ENCODE measurements at regions not wholly inside any gene's neighbourhood (a gene's known extent, or its start where the extent isn't known, plus 50 kb on each side); places are given as distances from the start of the nearest gene placed in this dataset.

DNA sequence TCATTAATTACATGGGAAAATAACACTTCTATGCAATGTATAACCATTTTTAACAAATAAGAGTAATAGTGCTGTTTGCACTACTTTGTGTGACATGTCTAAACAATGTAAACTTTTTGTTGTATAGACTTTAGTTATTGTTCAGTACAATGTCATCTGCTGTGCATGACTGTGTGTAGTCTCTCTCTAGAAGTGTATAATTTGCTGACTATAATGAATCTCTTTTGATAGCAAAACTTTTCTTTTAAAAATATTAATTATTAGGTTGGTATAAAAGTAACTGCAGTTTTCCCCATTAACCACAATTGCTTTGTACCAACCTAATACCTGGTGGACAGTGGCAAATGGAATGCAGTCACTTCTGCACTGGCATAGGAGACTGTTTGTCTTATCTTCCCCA, 124.2 kb upstream of the SGK1 start:
- no peak for DNase-seq
- no peaks in the 10 kb centered on the region for H3K27me3 ChIP-seq
- H3K4me1 ChIP-seq: no peaks in the 10 kb centered on the region
- TF ChIP-seq, protein P1, sequence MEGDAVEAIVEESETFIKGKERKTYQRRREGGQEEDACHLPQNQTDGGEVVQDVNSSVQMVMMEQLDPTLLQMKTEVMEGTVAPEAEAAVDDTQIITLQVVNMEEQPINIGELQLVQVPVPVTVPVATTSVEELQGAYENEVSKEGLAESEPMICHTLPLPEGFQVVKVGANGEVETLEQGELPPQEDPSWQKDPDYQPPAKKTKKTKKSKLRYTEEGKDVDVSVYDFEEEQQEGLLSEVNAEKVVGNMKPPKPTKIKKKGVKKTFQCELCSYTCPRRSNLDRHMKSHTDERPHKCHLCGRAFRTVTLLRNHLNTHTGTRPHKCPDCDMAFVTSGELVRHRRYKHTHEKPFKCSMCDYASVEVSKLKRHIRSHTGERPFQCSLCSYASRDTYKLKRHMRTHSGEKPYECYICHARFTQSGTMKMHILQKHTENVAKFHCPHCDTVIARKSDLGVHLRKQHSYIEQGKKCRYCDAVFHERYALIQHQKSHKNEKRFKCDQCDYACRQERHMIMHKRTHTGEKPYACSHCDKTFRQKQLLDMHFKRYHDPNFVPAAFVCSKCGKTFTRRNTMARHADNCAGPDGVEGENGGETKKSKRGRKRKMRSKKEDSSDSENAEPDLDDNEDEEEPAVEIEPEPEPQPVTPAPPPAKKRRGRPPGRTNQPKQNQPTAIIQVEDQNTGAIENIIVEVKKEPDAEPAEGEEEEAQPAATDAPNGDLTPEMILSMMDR (IDR thresholded peaks at IDR 0.05): no peak
- TF ChIP-seq POLR2A (IDR thresholded peaks at IDR 0.05): no peak
- H3K36me3 ChIP-seq: no peaks in the 10 kb centered on the region
- intact Hi-C loops (cut with DNase I; ENCODE audit: low total_unique reads): no loop called here
- no peak overlapping the region for H3K4me3 ChIP-seq
- no peaks in the 10 kb centered on the region for H3K9me3 ChIP-seq
- H3K27ac ChIP-seq: no peak overlapping the region

DNA sequence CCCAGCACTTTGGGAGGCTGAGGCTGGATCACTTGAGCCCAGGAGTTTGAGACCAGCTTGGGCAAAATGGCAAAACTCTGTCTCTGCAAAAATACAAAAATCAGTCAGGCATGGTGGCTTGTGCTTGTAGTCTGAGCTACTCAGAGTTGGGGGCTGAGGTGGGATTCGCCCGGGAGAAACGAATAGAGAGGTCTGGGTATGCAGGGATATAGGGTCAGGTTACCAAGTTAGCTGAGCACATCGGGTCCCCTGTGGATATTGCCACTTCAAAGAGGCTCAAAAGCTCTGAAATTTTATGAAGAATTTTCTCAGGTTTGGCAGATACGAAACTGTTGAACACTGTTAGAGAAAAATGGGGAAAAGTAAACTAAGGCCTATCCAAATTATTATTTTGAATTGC, 120.9 kb upstream of the SGK1 start:
- Histone ChIP-seq H3K27me3 (no peaks in the 10 kb centered on the region), H3K36me3 (no peaks in the 10 kb centered on the region), H3K27ac (no peak overlapping the region), H3K9me3 (no peaks in the 10 kb centered on the region), H3K4me1 (no peaks in the 10 kb centered on the region), H3K4me3 (no peak overlapping the region)
- TF ChIP-seq, protein P1 (IDR thresholded peaks at IDR 0.05): no peak
- no peak for TF ChIP-seq POLR2A (IDR thresholded peaks at IDR 0.05)
- DNase-seq: no peak
- intact Hi-C loops (cut with DNase I; ENCODE audit: low total_unique reads): no loop called here

DNA sequence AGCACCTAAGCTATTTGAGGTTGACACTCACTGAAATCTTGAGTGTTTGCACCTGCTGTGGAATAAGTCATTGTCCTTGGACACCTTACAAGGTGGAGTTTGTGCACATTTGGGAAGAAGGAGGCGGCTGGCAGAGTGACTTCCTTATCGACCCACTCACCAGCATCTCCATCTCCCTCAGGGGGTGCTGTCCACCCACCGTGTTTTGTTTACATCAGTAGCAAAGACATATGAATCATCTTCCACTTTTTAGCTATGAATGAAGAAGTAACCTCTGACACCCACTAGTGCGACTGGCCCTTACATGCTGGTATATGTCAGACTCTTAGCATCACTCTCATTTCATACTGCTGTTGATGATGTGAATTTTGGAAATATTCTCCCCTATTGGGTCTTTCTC, 119.5 kb upstream of the SGK1 start:
- H3K27ac ChIP-seq: no peak overlapping the region
- TF ChIP-seq, protein P1 (IDR thresholded peaks at IDR 0.05): no peak
- TF ChIP-seq POLR2A (IDR thresholded peaks at IDR 0.05): no peak
- no peak overlapping the region for H3K4me3 ChIP-seq
- H3K9me3 ChIP-seq: no peaks in the 10 kb centered on the region
- no peaks in the 10 kb centered on the region for H3K4me1 ChIP-seq
- no peaks in the 10 kb centered on the region for H3K36me3 ChIP-seq
- intact Hi-C loops (cut with DNase I; ENCODE audit: low total_unique reads): no loop called here
- H3K27me3 ChIP-seq: no peaks in the 10 kb centered on the region
- DNase-seq: no peak

DNA sequence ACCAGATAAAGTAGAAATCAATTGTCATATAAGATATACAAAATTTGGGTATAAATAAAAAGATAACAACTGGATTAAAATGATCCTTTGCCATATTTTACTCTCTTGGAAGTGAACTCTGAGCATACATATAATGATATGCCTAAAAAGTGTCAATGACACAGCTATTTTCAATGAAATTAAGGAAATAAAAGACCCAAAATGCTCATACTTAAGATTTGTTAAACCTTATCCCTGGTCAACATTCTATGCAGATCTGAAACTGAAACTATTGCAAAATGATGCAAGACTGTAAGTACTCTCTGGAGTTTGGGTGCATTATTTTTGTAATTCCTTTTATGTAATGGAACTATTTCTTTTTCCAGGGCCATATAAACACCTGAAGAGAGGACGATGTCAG, 119.0 kb upstream of the SGK1 start:
- no peaks in the 10 kb centered on the region for H3K4me1 ChIP-seq
- no peaks in the 10 kb centered on the region for H3K9me3 ChIP-seq
- H3K36me3 ChIP-seq: no peaks in the 10 kb centered on the region
- H3K27ac ChIP-seq: no peak overlapping the region
- H3K27me3 ChIP-seq: no peaks in the 10 kb centered on the region
- intact Hi-C loops (cut with DNase I; ENCODE audit: low total_unique reads): no loop called here
- no peak for DNase-seq
- no peak for TF ChIP-seq POLR2A (IDR thresholded peaks at IDR 0.05)
- TF ChIP-seq, protein P1 (IDR thresholded peaks at IDR 0.05): no peak
- H3K4me3 ChIP-seq: no peak overlapping the region

DNA sequence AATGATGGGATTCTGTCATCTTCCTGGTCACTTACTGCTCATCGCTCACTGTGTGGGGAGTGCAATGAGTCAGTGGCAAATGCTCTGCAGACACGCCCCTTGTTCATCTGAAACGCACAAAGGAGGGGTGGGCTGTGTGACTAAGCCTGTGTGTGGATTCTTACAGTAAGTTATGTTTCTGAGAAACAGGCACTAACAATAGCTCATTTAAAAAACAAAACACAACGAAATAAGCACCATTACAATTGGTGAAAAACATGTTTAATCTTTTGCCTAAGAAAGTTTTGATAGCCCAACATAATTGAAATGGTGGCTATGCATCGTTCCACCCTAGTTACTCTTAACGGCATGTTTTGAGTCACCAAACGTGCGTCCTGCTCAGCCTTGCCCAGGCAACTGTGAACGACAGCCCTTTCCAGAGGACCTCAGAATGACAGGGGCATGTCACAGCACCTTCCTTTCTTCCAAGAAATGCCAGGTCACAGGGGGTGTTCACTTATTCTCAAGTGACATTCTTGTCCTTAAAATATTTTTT, 118.4 kb upstream of the SGK1 start:
- no peaks in the 10 kb centered on the region for H3K9me3 ChIP-seq
- no peaks in the 10 kb centered on the region for H3K27me3 ChIP-seq
- intact Hi-C loops (cut with DNase I; ENCODE audit: low total_unique reads): no loop called here
- TF ChIP-seq, protein P1 (IDR thresholded peaks at IDR 0.05): no peak
- TF ChIP-seq POLR2A (IDR thresholded peaks at IDR 0.05): no peak
- H3K36me3 ChIP-seq: no peaks in the 10 kb centered on the region
- peak; percentile 20 to 28 for DNase-seq
- H3K27ac ChIP-seq: no peak overlapping the region
- no peak overlapping the region for H3K4me3 ChIP-seq
- no peaks in the 10 kb centered on the region for H3K4me1 ChIP-seq

All from uterus (tissue), 3 donors.